IMR-90 (cell line): ENCODE measurements at regions not wholly inside any gene's neighbourhood (a gene's known extent, or its start where the extent isn't known, plus 50 kb on each side); places are given as distances from the start of the nearest gene placed in this dataset.

Experiments used
- ATAC-seq: fragments of 200-7000 bp; cut with Tn5 transposase; 2 replicates; pipeline ENCODE4 v1.9.1; 2020; ENCODE audit warnings: low read depth, mild to moderate bottlenecking, moderate library complexity
- BruUV-seq: library from RNA; stranded (reverse); fragments of 400-500 nt; replicated peaks from 2 replicates; lab custom pipeline; 2021; lab: Mats Ljungman, UMichigan
- CTCF ChIA-PET: fragments of 300-600 bp; formaldehyde crosslinking; extraction: SDS; loops from one replicate; lab custom pipeline; 2021; ENCODE audit warnings: antibody characterized with exemption; lab: Yijun Ruan, JAX
- POLR2A ChIA-PET: fragments of 300-600 bp; sonication (Branson Sonifier 250); formaldehyde crosslinking; loops from one replicate; lab custom pipeline; 2022; ENCODE audit warnings: antibody characterized with exemption; ENCODE audit not compliant: unreplicated experiment; lab: Charles Lee
- DNase-seq: peaks from one replicate; pipeline ENCODE4 v3.0.0; 2013
- H2AFZ ChIP-seq: replicated peaks from 2 replicates; pipeline ENCODE3; 2013; ENCODE audit warnings: low read length, mild to moderate bottlenecking; ENCODE audit not compliant: poor library complexity
- H2AK5ac ChIP-seq: 2 replicates; pipeline ENCODE4 v1.6.1; 2013; ENCODE audit warnings: low read depth, low read length, inconsistent platforms
- H2AK9ac ChIP-seq: replicated peaks from 2 replicates; pipeline ENCODE3; 2013; ENCODE audit warnings: mild to moderate bottlenecking, low read depth, low read length, moderate library complexity; ENCODE audit not compliant: poor library complexity
- H2BK120ac ChIP-seq: 2 replicates; pipeline ENCODE4 v1.6.1; 2013; ENCODE audit warnings: low read depth, low read length, inconsistent platforms
- H2BK15ac ChIP-seq: 3 replicates; pipeline ENCODE4 v1.6.1; 2013; ENCODE audit warnings: low read depth, low read length, inconsistent platforms
- H2BK20ac ChIP-seq: 2 replicates; pipeline ENCODE4 v1.6.1; 2013; ENCODE audit warnings: low read depth, mild to moderate bottlenecking, inconsistent platforms, low read length, moderate library complexity
- H2BK5ac ChIP-seq: 2 replicates; pipeline ENCODE4 v1.6.1; 2013; ENCODE audit warnings: mild to moderate bottlenecking, low read depth, low read length, inconsistent platforms; ENCODE audit not compliant: poor library complexity, severe bottlenecking
- H3K14ac ChIP-seq: replicated peaks from 2 replicates; pipeline ENCODE4 v1.6.1; 2013; ENCODE audit warnings: low read depth, low read length, inconsistent platforms
- H3K18ac ChIP-seq: 2 replicates; pipeline ENCODE4 v1.6.1; 2013; ENCODE audit warnings: low read depth, low read length, control low read depth
- H3K23ac ChIP-seq: 2 replicates; pipeline ENCODE4 v1.6.1; 2013; ENCODE audit warnings: low read depth, low read length, inconsistent platforms
- H3K27ac ChIP-seq: 2 replicates; pipeline ENCODE4 v1.5.1; 2013; ENCODE audit warnings: mild to moderate bottlenecking, control low read depth, low read length; ENCODE audit not compliant: insufficient read depth
- H3K27me3 ChIP-seq: 2 replicates; pipeline ENCODE4 v1.6.1; 2013; ENCODE audit warnings: low read length; ENCODE audit not compliant: control insufficient read depth, insufficient read depth
- H3K36me3 ChIP-seq: 2 replicates; pipeline ENCODE4 v1.6.1; 2013; ENCODE audit warnings: low read length, mixed read lengths; ENCODE audit not compliant: control insufficient read depth, insufficient read depth
- H3K4ac ChIP-seq: 2 replicates; pipeline ENCODE4 v1.6.1; 2013; ENCODE audit warnings: low read depth, low read length, inconsistent platforms
- H3K4me1 ChIP-seq: 2 replicates; pipeline ENCODE4 v1.6.1; 2013; ENCODE audit warnings: low read length, mixed read lengths; ENCODE audit not compliant: control insufficient read depth, insufficient read depth
- H3K4me2 ChIP-seq: 2 replicates; pipeline ENCODE4 v1.6.1; 2013; ENCODE audit warnings: low read depth, mild to moderate bottlenecking, control low read depth, low read length, moderate library complexity
- H3K4me3 ChIP-seq: 2 replicates; pipeline ENCODE4 v1.5.1; 2013; ENCODE audit warnings: low read depth, mild to moderate bottlenecking, control low read depth, low read length, moderate library complexity; ENCODE audit not compliant: insufficient read depth
- H3K56ac ChIP-seq: 2 replicates; pipeline ENCODE4 v1.6.1; 2013; ENCODE audit warnings: low read length, inconsistent platforms; ENCODE audit not compliant: insufficient read depth; ENCODE audit errors: extremely low read depth
- H3K79me1 ChIP-seq, 2 experiments: 2 replicates each; pipeline ENCODE4 v1.6.1; 2013; ENCODE audit warnings: low read length in 2 of 2, inconsistent platforms in 1 of 2, low read depth in 1 of 2
- H3K9ac ChIP-seq: 2 replicates; pipeline ENCODE4 v1.6.1; 2013; ENCODE audit warnings: low read depth, low read length, control low read depth
- H3K9me1 ChIP-seq: 2 replicates; pipeline ENCODE4 v1.6.1; 2013; ENCODE audit warnings: low read length, inconsistent platforms; ENCODE audit not compliant: insufficient read depth
- H3K9me3 ChIP-seq: 2 replicates; pipeline ENCODE4 v1.6.1; 2013; ENCODE audit warnings: low read length; ENCODE audit not compliant: control insufficient read depth, insufficient read depth
- H4K20me1 ChIP-seq: 2 replicates; pipeline ENCODE4 v1.6.1; 2013; ENCODE audit warnings: low read length, inconsistent platforms; ENCODE audit not compliant: insufficient read depth
- H4K5ac ChIP-seq: 2 replicates; pipeline ENCODE4 v1.6.1; 2013; ENCODE audit warnings: mild to moderate bottlenecking, low read depth, low read length, control low read depth
- H4K8ac ChIP-seq, 2 experiments: 2 replicates each; pipeline ENCODE4 v1.6.1; 2013; ENCODE audit warnings: low read depth in 2 of 2, low read length in 2 of 2, control low read depth in 1 of 2, inconsistent platforms in 1 of 2
- H4K91ac ChIP-seq: 2 replicates; pipeline ENCODE4 v1.6.1; 2013; ENCODE audit warnings: low read depth, low read length, inconsistent platforms; ENCODE audit not compliant: insufficient read depth
- CEBPB ChIP-seq: IDR thresholded peaks from 2 replicates; pipeline ENCODE4 v1.6.1; 2012; ENCODE audit warnings: low read depth, low read length, improper control_type of control experiment
- FOS ChIP-seq: fragments of 150-350 bp; IDR thresholded peaks from 2 replicates; pipeline ENCODE4 v1.6.1; 2016; ENCODE audit warnings: low read depth, low read length
- MAFK ChIP-seq: IDR thresholded peaks from 2 replicates; pipeline ENCODE4 v1.6.1; 2012; ENCODE audit warnings: low read depth, low read length, improper control_type of control experiment
- RAD21 ChIP-seq: IDR thresholded peaks from 2 replicates; pipeline ENCODE4 v1.6.1; 2012; ENCODE audit warnings: low read length, improper control_type of control experiment
- RFX5 ChIP-seq: IDR thresholded peaks from 2 replicates; pipeline ENCODE4 v1.8.0; 2012; ENCODE audit warnings: low read depth, mild to moderate bottlenecking, low read length, moderate library complexity
- USF2 ChIP-seq: fragments of 150-350 bp; IDR thresholded peaks from 2 replicates; pipeline ENCODE4 v1.6.1; 2017; ENCODE audit warnings: mild to moderate bottlenecking, antibody characterized with exemption, low read length, low read depth
- WGBS, 2 experiments: methylation state at CpG; one replicate each; pipeline versions ENCODE4 v1.1.5 to v1.1.7; 2013; ENCODE audit warnings: missing lambda C conversion rate in 2 of 2; ENCODE audit not compliant: insufficient read length in 1 of 2; ENCODE audit errors: extremely low coverage in 2 of 2; 5-methylcytosine and 5-hydroxymethylcytosine counted together
- dilution Hi-C: fragments of 300-500 bp; cut with HindIII; formaldehyde crosslinking; loops from one replicate; pipeline ENCODE4 v1.14.3; 2018; ENCODE audit warnings: low sequenced_read_pairs; ENCODE audit not compliant: unreplicated experiment
- in situ Hi-C: fragments of 300-500 bp; cut with MboI; formaldehyde crosslinking; loops from 3 replicates; pipeline ENCODE4 v1.14.3; 2019; ENCODE audit warnings: low sequenced_read_pairs, inconsistent platforms, mixed read lengths
- intact Hi-C: fragments of 100-400 bp; cut with micrococcal nuclease; formaldehyde crosslinking; loops from 2 replicates; pipeline ENCODE4 v1.10.0; 2022

GRCh38 chr20:12874933-12875332, 133.8 kb upstream of the SPTLC3 start:
- H3K4me1 ChIP-seq = no peaks in the 10 kb centered on the region
- WGBS, 2 experiments = no CpG with 5 or more reads among the region's 4 CpGs
- H4K91ac ChIP-seq = no peak overlapping the region
- H2BK15ac ChIP-seq = no peak overlapping the region
- ATAC-seq (no peak), DNase-seq (no peak)
- TF ChIP-seq MAFK = no peak
- no peak for TF ChIP-seq RAD21
- no peak for TF ChIP-seq RFX5
- no peak for TF ChIP-seq CEBPB
- no peak for TF ChIP-seq USF2
- TF ChIP-seq FOS = no peak
- H3K4me3 ChIP-seq = no peak overlapping the region
- no peak overlapping the region for H3K9ac ChIP-seq
- H3K4ac ChIP-seq = no peak overlapping the region
- no peaks in the 10 kb centered on the region for H3K79me1 ChIP-seq
- no TSS peak for BruUV-seq
- ChIA-PET CTCF (no interaction called here), POLR2A (no interaction called here)
- intact Hi-C loops (no loop called here), dilution Hi-C loops (no loop called here), in situ Hi-C loops (no loop called here)
- H3K27me3 ChIP-seq = no peaks in the 10 kb centered on the region
- H3K18ac ChIP-seq = no peak overlapping the region
- H4K8ac ChIP-seq = no peak overlapping the region
- no peak overlapping the region for H3K27ac ChIP-seq
- H3K56ac ChIP-seq = no peak overlapping the region
- no peaks in the 10 kb centered on the region for H3K9me1 ChIP-seq
- H3K14ac ChIP-seq = no peak overlapping the region
- no peak overlapping the region for H2AFZ ChIP-seq
- no peak overlapping the region for H3K4me2 ChIP-seq
- no peak overlapping the region for H2BK120ac ChIP-seq
- no peaks in the 10 kb centered on the region for H3K9me3 ChIP-seq
- H3K23ac ChIP-seq = no peak overlapping the region
- no peak overlapping the region for H2BK20ac ChIP-seq
- no peak overlapping the region for H4K5ac ChIP-seq
- no peaks in the 10 kb centered on the region for H4K20me1 ChIP-seq
- H3K36me3 ChIP-seq = no peaks in the 10 kb centered on the region
- H2AK5ac ChIP-seq = no peak overlapping the region
- H2AK9ac ChIP-seq = no peak overlapping the region
- H2BK5ac ChIP-seq = no peak overlapping the region
